ENCODE measurements at regions not wholly inside any gene's neighbourhood (a gene's known extent, or its start where the extent isn't known, plus 50 kb on each side); places are given as distances from the start of the nearest gene placed in this dataset.
"Not testable (repeated sequence)": the region's sequence is repeated elsewhere in the genome, so short reads cannot be mapped to it uniquely, and the experiment has no call there.

DNA sequence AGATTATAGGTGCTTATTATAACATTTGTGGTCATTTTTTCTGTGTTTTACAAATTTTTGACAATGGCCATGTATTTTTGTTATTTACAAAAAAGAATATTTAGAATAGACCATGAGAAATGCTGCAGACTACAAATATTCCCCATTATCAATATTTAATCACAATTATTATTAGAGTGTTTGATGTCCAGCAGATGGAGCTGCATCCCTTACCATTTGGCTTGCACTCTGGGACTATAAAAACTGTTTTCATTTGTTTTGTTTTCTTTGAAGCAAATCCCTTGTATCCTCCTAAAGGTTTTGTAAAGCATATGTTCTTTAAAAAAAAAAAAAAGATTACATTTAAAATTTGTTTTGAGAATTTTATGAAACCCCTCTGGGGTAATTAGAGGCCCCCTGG, 85.6 kb upstream of the CXorf66 start:
- TF ChIP-seq NFRKB (IDR thresholded peaks at IDR 0.05) = no peak
- no peak for TF ChIP-seq FOXM1 (IDR thresholded peaks at IDR 0.05; ENCODE audit: borderline replicate concordance)
- no peak for TF ChIP-seq SP1 (IDR thresholded peaks at IDR 0.05)
- TF ChIP-seq PKNOX1 (IDR thresholded peaks at IDR 0.05) = no peak
- POLR2A ChIA-PET = no interaction called here
- DNase-seq (ENCODE audit: extremely low spot score) = no peak
- CTCF ChIA-PET = interaction anchor here (2.4 kb wide), 1 partner anchor 457 kb away, joined by 10 read pairs; no protein-coding TSS in a partner anchor

DNA sequence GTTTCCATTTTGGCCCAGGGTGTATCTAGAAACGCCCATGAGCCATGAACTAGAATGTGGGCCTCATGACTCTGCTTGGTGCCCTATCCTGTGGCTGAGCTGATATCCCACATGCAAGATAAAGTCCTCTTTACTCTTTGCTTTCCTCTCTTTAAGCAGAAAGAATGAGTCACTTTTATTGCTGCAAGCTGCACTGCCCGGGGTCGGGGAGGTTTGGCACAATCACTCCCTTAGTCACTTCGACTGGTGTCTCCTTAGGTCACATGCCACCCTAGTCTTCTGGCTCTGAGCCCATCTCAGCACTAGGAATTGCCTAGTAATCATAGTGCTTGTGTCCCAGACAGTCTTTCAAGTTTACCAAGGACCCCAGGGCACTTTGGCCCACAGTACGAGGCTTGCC, 75.1 kb upstream of the CXorf66 start:
- CTCF ChIA-PET = no interaction called here
- POLR2A ChIA-PET = no interaction called here
- DNase-seq (ENCODE audit: extremely low spot score) = no peak
- TF ChIP-seq CTBP1 (IDR thresholded peaks at IDR 0.05; ENCODE audit: borderline replicate concordance) = no peak
- no peak for TF ChIP-seq TARDBP (IDR thresholded peaks at IDR 0.05)
- TF ChIP-seq LEF1 (IDR thresholded peaks at IDR 0.05; ENCODE audit: borderline replicate concordance) = no peak
- no peak for TF ChIP-seq PKNOX1 (IDR thresholded peaks at IDR 0.05)
- TF ChIP-seq ARNT (IDR thresholded peaks at IDR 0.05) = no peak
- TF ChIP-seq FOXM1 (IDR thresholded peaks at IDR 0.05; ENCODE audit: borderline replicate concordance) = no peak
- TF ChIP-seq SUZ12 (IDR thresholded peaks at IDR 0.05) = no peak
- no peak for TF ChIP-seq FOXK2 (IDR thresholded peaks at IDR 0.05)
- no peak for TF ChIP-seq SP1 (IDR thresholded peaks at IDR 0.05)
- TF ChIP-seq NFRKB (IDR thresholded peaks at IDR 0.05) = no peak
- TF ChIP-seq FOXA1 (IDR thresholded peaks at IDR 0.05) = no peak
- TF ChIP-seq L3MBTL2 (conservative IDR thresholded peaks at IDR 0.05) = no peak
- TF ChIP-seq HDGF (IDR thresholded peaks at IDR 0.05; ENCODE audit: borderline replicate concordance) = no peak
- no peak for TF ChIP-seq ELF4 (IDR thresholded peaks at IDR 0.05)
- no peak for TF ChIP-seq BHLHE40 (IDR thresholded peaks at IDR 0.05; ENCODE audit: borderline replicate concordance)
- no peak for TF ChIP-seq ZNF384 (IDR thresholded peaks at IDR 0.05)

DNA sequence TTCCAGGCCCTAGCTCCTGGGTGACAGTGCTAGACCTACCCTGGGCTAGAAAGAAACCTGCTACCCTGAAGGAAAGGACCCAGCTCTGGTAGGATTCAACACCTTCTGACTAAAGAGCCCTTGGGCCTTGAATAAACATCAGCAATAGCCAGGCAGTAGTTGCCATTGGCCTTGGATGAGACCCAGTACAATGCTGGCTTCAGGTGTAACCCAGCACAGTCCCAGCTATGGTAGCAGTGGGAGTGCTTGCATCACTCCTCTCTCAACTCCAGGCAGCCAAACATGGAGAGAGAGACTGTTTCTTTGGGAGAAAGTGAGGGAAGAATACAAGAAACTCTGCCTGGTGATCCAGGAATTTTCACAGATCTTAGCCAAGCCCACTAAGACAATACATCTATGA, 73.5 kb upstream of the CXorf66 start:
- TF ChIP-seq FOXA1 (IDR thresholded peaks at IDR 0.05) (no peak), NFRKB (IDR thresholded peaks at IDR 0.05) (no peak), LEF1 (IDR thresholded peaks at IDR 0.05; ENCODE audit: borderline replicate concordance) (no peak), ELF4 (IDR thresholded peaks at IDR 0.05) (no peak)
- CTCF ChIA-PET = no interaction called here
- POLR2A ChIA-PET = no interaction called here
- no peak for DNase-seq (ENCODE audit: extremely low spot score)

GRCh38 chrX:140034916-140035315, 69.6 kb upstream of the CXorf66 start:
- TF ChIP-seq ELF4 (IDR thresholded peaks at IDR 0.05) (no peak), CTBP1 (IDR thresholded peaks at IDR 0.05; ENCODE audit: borderline replicate concordance) (no peak), HDGF (IDR thresholded peaks at IDR 0.05; ENCODE audit: borderline replicate concordance) (no peak), LEF1 (IDR thresholded peaks at IDR 0.05; ENCODE audit: borderline replicate concordance) (no peak), TARDBP (IDR thresholded peaks at IDR 0.05) (no peak), FOXK2 (IDR thresholded peaks at IDR 0.05) (no peak), ARNT (IDR thresholded peaks at IDR 0.05) (no peak), ZNF384 (IDR thresholded peaks at IDR 0.05) (no peak), PKNOX1 (IDR thresholded peaks at IDR 0.05) (no peak), SP1 (IDR thresholded peaks at IDR 0.05) (no peak), L3MBTL2 (conservative IDR thresholded peaks at IDR 0.05) (no peak), FOXA1 (IDR thresholded peaks at IDR 0.05) (no peak), SUZ12 (IDR thresholded peaks at IDR 0.05) (no peak), FOXM1 (IDR thresholded peaks at IDR 0.05; ENCODE audit: borderline replicate concordance) (no peak), NFRKB (IDR thresholded peaks at IDR 0.05) (no peak), BHLHE40 (IDR thresholded peaks at IDR 0.05; ENCODE audit: borderline replicate concordance) (no peak)
- DNase-seq (ENCODE audit: extremely low spot score) = no peak
- ChIA-PET POLR2A (no interaction called here), CTCF (interaction anchor here (1.1 kb wide), 1 partner anchor 110 kb away, joined by 3 read pairs; no protein-coding TSS in a partner anchor)

DNA sequence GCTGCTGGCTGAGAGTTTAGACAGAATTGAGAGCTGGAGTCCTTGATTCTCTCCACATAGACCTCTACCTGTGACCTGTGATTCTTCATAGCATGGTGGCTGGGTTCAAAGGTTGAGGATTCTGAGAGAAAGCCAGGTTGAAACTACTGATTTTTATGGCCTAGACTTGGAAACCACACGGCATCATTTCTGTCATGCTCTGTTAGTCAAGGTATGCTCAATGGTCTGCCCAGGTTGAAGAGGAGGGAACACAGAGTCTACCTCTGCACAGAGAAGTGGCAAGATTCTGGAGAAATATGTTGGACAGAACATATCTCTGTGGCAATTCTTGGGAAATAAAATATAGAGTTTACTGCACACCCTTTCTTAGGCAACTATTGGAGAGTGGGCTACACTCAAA, 57.2 kb upstream of the CXorf66 start:
- POLR2A ChIA-PET = no interaction called here
- no peak for TF ChIP-seq SP1 (IDR thresholded peaks at IDR 0.05)
- TF ChIP-seq LEF1 (IDR thresholded peaks at IDR 0.05; ENCODE audit: borderline replicate concordance) = no peak
- no peak for TF ChIP-seq TARDBP (IDR thresholded peaks at IDR 0.05)
- TF ChIP-seq CTBP1 (IDR thresholded peaks at IDR 0.05; ENCODE audit: borderline replicate concordance) = no peak
- TF ChIP-seq PKNOX1 (IDR thresholded peaks at IDR 0.05) = no peak
- no peak for TF ChIP-seq BHLHE40 (IDR thresholded peaks at IDR 0.05; ENCODE audit: borderline replicate concordance)
- TF ChIP-seq L3MBTL2 (conservative IDR thresholded peaks at IDR 0.05) = no peak
- no peak for TF ChIP-seq ZNF384 (IDR thresholded peaks at IDR 0.05)
- TF ChIP-seq NFRKB (IDR thresholded peaks at IDR 0.05) = no peak
- TF ChIP-seq FOXA1 (IDR thresholded peaks at IDR 0.05) = no peak
- no peak for TF ChIP-seq FOXM1 (IDR thresholded peaks at IDR 0.05; ENCODE audit: borderline replicate concordance)
- no peak for TF ChIP-seq FOXK2 (IDR thresholded peaks at IDR 0.05)
- TF ChIP-seq ELF4 (IDR thresholded peaks at IDR 0.05) = no peak
- TF ChIP-seq SUZ12 (IDR thresholded peaks at IDR 0.05) = no peak
- TF ChIP-seq HDGF (IDR thresholded peaks at IDR 0.05; ENCODE audit: borderline replicate concordance) = no peak
- TF ChIP-seq ARNT (IDR thresholded peaks at IDR 0.05) = no peak
- DNase-seq (ENCODE audit: extremely low spot score) = no peak
- CTCF ChIA-PET = no interaction called here

DNA sequence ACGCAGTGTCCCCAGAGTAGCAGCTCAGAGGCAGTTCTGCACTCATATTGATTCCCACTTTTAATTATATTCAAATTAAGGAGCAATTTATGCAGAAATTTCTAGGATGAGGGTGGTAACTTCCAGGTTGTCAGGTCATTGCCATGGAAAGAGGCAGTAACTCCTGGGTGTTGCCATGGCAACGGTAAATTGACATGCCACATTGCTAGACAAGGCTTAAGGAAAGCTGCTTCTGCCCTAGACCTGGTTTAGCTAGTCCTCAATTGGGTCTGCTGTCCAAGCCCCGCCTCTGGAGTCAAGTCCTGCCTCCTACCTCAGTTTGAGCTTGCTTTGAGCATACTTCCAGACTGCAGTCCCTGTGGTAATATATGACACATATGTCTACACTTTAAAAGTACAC, 53.8 kb upstream of the CXorf66 start:
- DNase-seq (ENCODE audit: extremely low spot score); CTCF ChIA-PET; POLR2A ChIA-PET: not testable (repeated sequence)

Measured in HEK293T (cell line).